Adrenal gland (tissue), 9 donors: ENCODE measurements at regions not wholly inside any gene's neighbourhood (a gene's known extent, or its start where the extent isn't known, plus 50 kb on each side); places are given as distances from the start of the nearest gene placed in this dataset.

ENCODE experiments used
- DNase-seq, 7 donors: peaks; one replicate each; pipeline ENCODE4 v3.0.0-alpha.2; 2019 to 2020
- H3K27ac ChIP-seq, 5 donors: fragments of 200-600 bp; sonication (generic) in 4 of 5; 1 replicate in 3 of 5; 2 replicates in 2 of 5; pipeline versions ENCODE4 v1.5.1 to v1.8.0; 2016 to 2020; ENCODE audit warnings: mild to moderate bottlenecking in 1 of 5
- H3K27me3 ChIP-seq: fragments of 200-600 bp; 2 replicates; pipeline ENCODE4 v1.8.0; 2021
- H3K36me3 ChIP-seq, 2 donors: fragments of 200-600 bp; replicated peaks in 1 of 2; 1 replicate in 1 of 2; 2 replicates in 1 of 2; pipeline versions ENCODE4 v1.5.1 to v1.8.0; 2018 to 2022
- H3K4me1 ChIP-seq, 2 donors: fragments of 200-600 bp; replicated peaks in 1 of 2; 1 replicate in 1 of 2; 2 replicates in 1 of 2; pipeline versions ENCODE4 v1.5.1 to v1.8.0; 2018 to 2021
- H3K4me3 ChIP-seq, 4 donors: fragments of 200-600 bp; sonication (generic) in 3 of 4; one replicate each; pipeline ENCODE4 v1.5.1; 2016 to 2018
- H3K9me3 ChIP-seq, 3 donors: fragments of 200-600 bp; sonication (generic) in 1 of 3; replicated peaks in 1 of 3; 1 replicate in 2 of 3; 2 replicates in 1 of 3; pipeline versions ENCODE4 v1.5.1 to v1.8.0; 2016 to 2021
- POLR2A ChIP-seq, 2 donors: fragments of 450-650 bp; IDR thresholded peaks; one replicate each; pipeline ENCODE4 v1.6.1; 2017; ENCODE audit warnings: antibody characterized with exemption in 2 of 2, mild to moderate bottlenecking in 2 of 2, moderate library complexity in 1 of 2
- WGBS, 4 donors: extraction: QIAGEN DNeasy Blood & Tissue Kit in 2 of 4; methylation state at CpG; one replicate each; pipeline versions ENCODE4 v1.1.5 to v1.1.7; 2013 to 2017; 5-methylcytosine and 5-hydroxymethylcytosine counted together
- intact Hi-C, 2 donors: fragments of 100-400 bp; cut with DNase I; formaldehyde crosslinking; loops; one replicate each; pipeline versions ENCODE4 v1.14.1 to v1.15.0; 2022 to 2023
- TF ChIP-seq, protein P1 (sequence below), 6 experiments: fragments of 450-650 bp in 4 of 6; fragments of 200-600 bp in 2 of 6; sonication (generic) in 1 of 6; IDR thresholded peaks; 1 replicate in 5 of 6; 2 replicates in 1 of 6; pipeline versions ENCODE4 v1.5.1 to v1.8.0; 2016 to 2021; ENCODE audit warnings: antibody characterized with exemption in 6 of 6, mild to moderate bottlenecking in 2 of 6, moderate library complexity in 1 of 6
- donor health status: healthy with polysubstance abuse.
- donor health status: Bipolar disorder and iron deficiency.
- donor health status: DM: yes; HTN: yes; CAD: no.
- donor health status: DM: no; HTN: no; CAD: no.
- donor health status: DM: no; HTN: no; CAD: no.

DNA sequence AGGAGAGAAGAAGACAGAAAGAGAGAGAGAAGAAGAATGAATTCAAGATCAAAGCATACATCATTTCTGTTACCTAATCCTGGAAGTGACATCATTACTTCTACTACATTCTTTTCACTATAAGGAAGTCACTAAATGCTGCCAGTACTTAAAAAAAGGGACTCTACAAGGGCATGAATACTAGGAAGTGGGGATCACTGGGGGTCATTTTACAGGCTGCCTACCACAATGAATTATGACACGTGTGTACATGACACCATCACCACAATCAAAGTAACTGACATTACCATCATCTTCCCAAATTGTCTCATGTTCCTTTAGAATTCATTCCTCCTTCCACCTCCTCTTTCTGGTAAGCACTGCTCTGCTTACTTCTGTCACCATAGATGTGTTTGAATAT is 227.0 kb downstream of the CPE start:
- Histone ChIP-seq H3K27ac (no peak overlapping the region), H3K9me3 (no peaks in the 10 kb centered on the region), H3K4me1 (no peaks in the 10 kb centered on the region), H3K27me3 (no peaks in the 10 kb centered on the region), H3K36me3 (no peaks in the 10 kb centered on the region), H3K4me3 (no peak overlapping the region)
- DNase-seq: no peak
- WGBS, 4 donors: 48 to 75% (median 61%) methylated on average over 1 of the region's 1 CpG
- intact Hi-C loops: no loop called here
- TF ChIP-seq POLR2A (IDR thresholded peaks at IDR 0.05): no peak
- TF ChIP-seq, protein P1, sequence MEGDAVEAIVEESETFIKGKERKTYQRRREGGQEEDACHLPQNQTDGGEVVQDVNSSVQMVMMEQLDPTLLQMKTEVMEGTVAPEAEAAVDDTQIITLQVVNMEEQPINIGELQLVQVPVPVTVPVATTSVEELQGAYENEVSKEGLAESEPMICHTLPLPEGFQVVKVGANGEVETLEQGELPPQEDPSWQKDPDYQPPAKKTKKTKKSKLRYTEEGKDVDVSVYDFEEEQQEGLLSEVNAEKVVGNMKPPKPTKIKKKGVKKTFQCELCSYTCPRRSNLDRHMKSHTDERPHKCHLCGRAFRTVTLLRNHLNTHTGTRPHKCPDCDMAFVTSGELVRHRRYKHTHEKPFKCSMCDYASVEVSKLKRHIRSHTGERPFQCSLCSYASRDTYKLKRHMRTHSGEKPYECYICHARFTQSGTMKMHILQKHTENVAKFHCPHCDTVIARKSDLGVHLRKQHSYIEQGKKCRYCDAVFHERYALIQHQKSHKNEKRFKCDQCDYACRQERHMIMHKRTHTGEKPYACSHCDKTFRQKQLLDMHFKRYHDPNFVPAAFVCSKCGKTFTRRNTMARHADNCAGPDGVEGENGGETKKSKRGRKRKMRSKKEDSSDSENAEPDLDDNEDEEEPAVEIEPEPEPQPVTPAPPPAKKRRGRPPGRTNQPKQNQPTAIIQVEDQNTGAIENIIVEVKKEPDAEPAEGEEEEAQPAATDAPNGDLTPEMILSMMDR (IDR thresholded peaks at IDR 0.05): no peak

GRCh38 chr4:165606465-165607205 is 227.8 kb downstream of the CPE start:
- WGBS, 4 donors: 44 to 60% (median 49%) methylated on average over 2 of the region's 2 CpGs
- Histone ChIP-seq H3K27ac (no peak overlapping the region), H3K27me3 (no peaks in the 10 kb centered on the region), H3K4me3 (no peak overlapping the region), H3K9me3 (no peaks in the 10 kb centered on the region), H3K36me3 (no peaks in the 10 kb centered on the region), H3K4me1 (no peaks in the 10 kb centered on the region)
- TF ChIP-seq, protein P1 (IDR thresholded peaks at IDR 0.05): no peak
- TF ChIP-seq POLR2A (IDR thresholded peaks at IDR 0.05): no peak
- intact Hi-C loops: no loop called here
- no peak for DNase-seq

DNA sequence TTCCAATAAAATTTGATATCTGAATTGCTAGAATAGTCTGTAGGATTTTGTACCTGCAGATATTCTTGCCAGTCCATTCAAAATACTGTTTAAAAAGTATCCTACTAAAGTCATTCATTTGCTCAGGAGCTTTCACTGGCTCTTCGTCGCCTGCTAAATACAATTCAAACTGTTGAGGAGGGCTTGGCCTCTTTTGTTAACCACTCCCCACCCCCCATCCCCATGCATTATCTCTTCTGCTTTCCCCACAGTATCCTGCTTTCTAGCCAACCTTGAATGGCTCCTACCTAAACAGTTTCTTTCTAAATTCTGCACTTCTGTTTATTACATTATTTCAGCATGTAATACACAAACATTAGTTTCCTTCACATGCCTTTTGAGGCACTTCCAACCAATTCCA is 230.8 kb downstream of the CPE start:
- 68 to 78% (median 70%) methylated on average over 2 of the region's 2 CpGs for WGBS, 4 donors
- no peaks in the 10 kb centered on the region for H3K4me1 ChIP-seq

DNA sequence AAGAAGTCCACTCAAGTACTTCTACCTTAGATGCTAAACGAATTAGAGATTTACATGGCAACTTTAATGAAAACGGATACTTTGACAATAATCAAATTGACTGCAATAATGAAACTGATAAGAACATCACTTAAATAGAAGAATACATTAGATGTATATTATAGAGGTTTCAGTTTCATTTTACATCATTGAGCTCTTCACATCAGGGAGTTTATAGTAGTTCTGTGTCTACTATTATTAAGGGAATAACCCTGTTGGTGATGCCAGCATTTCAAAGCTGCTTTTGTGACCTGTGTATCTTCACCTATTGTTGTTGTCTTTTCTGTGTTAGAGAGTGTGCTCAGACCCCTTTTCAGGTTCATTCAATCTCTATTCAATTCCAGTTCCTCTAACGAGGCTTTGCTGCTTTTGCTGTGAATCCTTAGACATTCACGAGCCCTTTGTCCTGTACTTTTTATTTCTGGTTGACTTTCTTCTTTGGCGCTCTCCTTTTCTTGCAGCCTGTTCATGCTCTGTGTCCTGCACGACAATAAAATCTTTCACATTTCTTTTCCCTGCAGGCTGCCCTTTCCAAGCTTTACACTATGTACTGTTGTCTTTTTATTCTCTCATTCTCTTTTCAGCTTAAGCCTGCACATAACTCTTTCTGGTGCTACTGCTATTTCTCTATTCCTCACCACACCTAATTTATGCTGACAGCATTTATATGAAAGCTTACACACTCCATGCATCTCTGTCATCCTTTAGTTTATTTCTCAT is 232.1 kb downstream of the CPE start:
- H3K27ac ChIP-seq: no peak overlapping the region
- H3K9me3 ChIP-seq: no peaks in the 10 kb centered on the region
- WGBS, 4 donors: 43 to 66% (median 58%) methylated on average over 6 of the region's 6 CpGs
- H3K36me3 ChIP-seq: no peaks in the 10 kb centered on the region
- no peaks in the 10 kb centered on the region for H3K27me3 ChIP-seq
- intact Hi-C loops: no loop called here
- no peaks in the 10 kb centered on the region for H3K4me1 ChIP-seq
- no peak for DNase-seq
- TF ChIP-seq, protein P1 (IDR thresholded peaks at IDR 0.05): no peak
- no peak for TF ChIP-seq POLR2A (IDR thresholded peaks at IDR 0.05)
- H3K4me3 ChIP-seq: no peak overlapping the region

More for the DNA sequence above, 230.8 kb downstream of the CPE start:
- Histone ChIP-seq H3K36me3 (no peaks in the 10 kb centered on the region), H3K9me3 (no peaks in the 10 kb centered on the region), H3K27me3 (no peaks in the 10 kb centered on the region), H3K27ac (no peak overlapping the region), H3K4me3 (no peak overlapping the region)
- intact Hi-C loops: no loop called here
- DNase-seq: no peak
- TF ChIP-seq POLR2A (IDR thresholded peaks at IDR 0.05): no peak
- TF ChIP-seq, protein P1 (IDR thresholded peaks at IDR 0.05): no peak
